Esophagus muscularis mucosa (tissue), 4 donors: ENCODE measurements at regions not wholly inside any gene's neighbourhood (a gene's known extent, or its start where the extent isn't known, plus 50 kb on each side); places are given as distances from the start of the nearest gene placed in this dataset.

Source experiments
- EP300 ChIP-seq: sonication (generic); formaldehyde crosslinking; IDR thresholded peaks from one replicate; pipeline ENCODE4 v1.6.1; 2017; ENCODE audit warnings: antibody characterized with exemption
- POLR2A ChIP-seq: fragments of 450-650 bp; IDR thresholded peaks from one replicate; pipeline ENCODE4 v1.6.1; 2017; ENCODE audit warnings: antibody characterized with exemption, moderate library complexity, mild to moderate bottlenecking, low read depth
- TF ChIP-seq, protein P1 (sequence below), 3 experiments: fragments of 200-600 bp in 2 of 3; fragments of 450-650 bp in 1 of 3; sonication (generic) in 2 of 3; IDR thresholded peaks; one replicate each; pipeline ENCODE4 v1.5.1; 2017 to 2019; ENCODE audit warnings: antibody characterized with exemption in 3 of 3, mild to moderate bottlenecking in 2 of 3, moderate library complexity in 1 of 3

DNA sequence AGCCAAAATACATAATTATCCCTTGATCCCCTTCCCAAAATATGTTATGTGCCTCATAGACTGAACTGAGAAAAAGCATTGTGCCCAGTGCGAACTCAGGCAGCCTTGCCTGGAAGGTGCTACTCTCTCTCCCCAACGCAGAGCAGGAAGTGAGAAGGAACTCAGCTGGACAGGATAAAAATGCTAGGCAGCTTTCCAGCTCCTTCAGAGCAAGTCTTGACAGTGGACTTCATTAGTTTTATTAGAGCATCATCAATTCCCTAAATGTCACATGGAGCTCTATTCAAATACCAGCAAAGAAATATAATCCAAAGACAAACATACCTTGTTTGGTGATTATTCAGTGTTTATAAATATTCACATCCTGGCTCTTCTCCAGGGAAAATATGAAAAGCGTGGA is 202.4 kb downstream of the RFC3 start:
- TF ChIP-seq, protein P1, sequence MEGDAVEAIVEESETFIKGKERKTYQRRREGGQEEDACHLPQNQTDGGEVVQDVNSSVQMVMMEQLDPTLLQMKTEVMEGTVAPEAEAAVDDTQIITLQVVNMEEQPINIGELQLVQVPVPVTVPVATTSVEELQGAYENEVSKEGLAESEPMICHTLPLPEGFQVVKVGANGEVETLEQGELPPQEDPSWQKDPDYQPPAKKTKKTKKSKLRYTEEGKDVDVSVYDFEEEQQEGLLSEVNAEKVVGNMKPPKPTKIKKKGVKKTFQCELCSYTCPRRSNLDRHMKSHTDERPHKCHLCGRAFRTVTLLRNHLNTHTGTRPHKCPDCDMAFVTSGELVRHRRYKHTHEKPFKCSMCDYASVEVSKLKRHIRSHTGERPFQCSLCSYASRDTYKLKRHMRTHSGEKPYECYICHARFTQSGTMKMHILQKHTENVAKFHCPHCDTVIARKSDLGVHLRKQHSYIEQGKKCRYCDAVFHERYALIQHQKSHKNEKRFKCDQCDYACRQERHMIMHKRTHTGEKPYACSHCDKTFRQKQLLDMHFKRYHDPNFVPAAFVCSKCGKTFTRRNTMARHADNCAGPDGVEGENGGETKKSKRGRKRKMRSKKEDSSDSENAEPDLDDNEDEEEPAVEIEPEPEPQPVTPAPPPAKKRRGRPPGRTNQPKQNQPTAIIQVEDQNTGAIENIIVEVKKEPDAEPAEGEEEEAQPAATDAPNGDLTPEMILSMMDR (IDR thresholded peaks at IDR 0.05) = no peak
- TF ChIP-seq POLR2A (no peak), EP300 (no peak)
